K562 (cell line): ENCODE measurements at regions not wholly inside any gene's neighbourhood (a gene's known extent, or its start where the extent isn't known, plus 50 kb on each side); places are given as distances from the start of the nearest gene placed in this dataset.

ENCODE experiments used
- ATAC-seq: fragments of 200-7000 bp; cut with Tn5 transposase; 3 replicates; pipeline ENCODE4 v1.9.1; 2020; ENCODE audit warnings: moderate library complexity
- BruUV-seq: library from RNA; stranded (reverse); fragments of 400-500 nt; replicated peaks from 2 replicates; lab custom pipeline; 2021; lab: Mats Ljungman, UMichigan
- CTCF ChIA-PET: fragments of 300-600 bp; formaldehyde crosslinking; extraction: SDS; loops from one replicate; lab custom pipeline; 2021; ENCODE audit warnings: low intra/inter-chr PET ratio; lab: Yijun Ruan, JAX
- POLR2A ChIA-PET: fragments of 300-600, 350-650 bp; sonication (Branson Sonifier 250); formaldehyde crosslinking; extraction: SDS; loops from one replicate; lab custom pipeline; 2021; ENCODE audit warnings: antibody characterized with exemption, inconsistent platforms; lab: Yijun Ruan, JAX
- DNase-seq, 4 experiments: peaks; one replicate each; pipeline versions ENCODE4 v3.0.0 to v3.0.0-alpha.2; 2011 to 2018; ENCODE audit warnings: low spot score in 3 of 4, mixed read lengths in 3 of 4; ENCODE audit errors: extremely low read depth in 1 of 4
- FAIRE-seq: peaks from 2 replicates; lab custom pipeline; 2011; peaks lifted over from hg19 to GRCh38; lab: Jason Lieb, UNC
- H2AFZ ChIP-seq: 2 replicates; pipeline ENCODE4 v1.6.0; 2011; ENCODE audit warnings: low read depth, low read length, control low read depth, inconsistent platforms
- H3K27ac ChIP-seq: fragments of 200-600 bp; 3 replicates; pipeline ENCODE4 v1.8.0; 2011; ENCODE audit warnings: low read depth, mild to moderate bottlenecking, control low read depth, inconsistent platforms, low read length, moderate library complexity, mixed read lengths; ENCODE audit errors: extremely low read depth
- H3K27me3 ChIP-seq, 2 experiments: fragments of 300-600 bp in 1 of 2; 2 replicates in 1 of 2; 3 replicates in 1 of 2; pipeline versions ENCODE4 v1.6.0 to v1.8.0; 2011; ENCODE audit warnings: inconsistent platforms in 2 of 2, low read length in 2 of 2, mild to moderate bottlenecking in 1 of 2, mixed read lengths in 1 of 2, moderate library complexity in 1 of 2; ENCODE audit not compliant: control insufficient read depth in 2 of 2, insufficient read depth in 2 of 2
- H3K36me3 ChIP-seq: fragments of 300-600 bp; 3 replicates; pipeline ENCODE4 v1.8.0; 2011; ENCODE audit warnings: mild to moderate bottlenecking, low read length, inconsistent platforms; ENCODE audit not compliant: control insufficient read depth, insufficient read depth
- H3K4me1 ChIP-seq, 2 experiments: fragments of 200-600 bp in 1 of 2; replicated peaks in 1 of 2; 2 replicates in 1 of 2; 3 replicates in 1 of 2; pipeline versions ENCODE4 v1.5.1 to v1.8.0; 2011; ENCODE audit warnings: inconsistent platforms in 2 of 2, low read length in 2 of 2, mild to moderate bottlenecking in 1 of 2, mixed read lengths in 1 of 2, moderate library complexity in 1 of 2; ENCODE audit not compliant: control insufficient read depth in 2 of 2, insufficient read depth in 2 of 2
- H3K4me2 ChIP-seq: 2 replicates; pipeline ENCODE4 v1.6.1; 2011; ENCODE audit warnings: low read length, control low read depth, inconsistent platforms, mixed read lengths; ENCODE audit not compliant: insufficient read depth
- H3K4me3 ChIP-seq: fragments of 200-600 bp; sonication (generic), shearing (Covaris generic); 2 replicates; pipeline ENCODE4 v1.5.1; 2016; ENCODE audit warnings: control low read depth, inconsistent platforms
- H3K79me2 ChIP-seq: fragments of 200-600 bp; 3 replicates; pipeline ENCODE4 v1.8.0; 2011; ENCODE audit warnings: low read length, inconsistent platforms; ENCODE audit not compliant: control insufficient read depth, insufficient read depth
- H3K9ac ChIP-seq, 2 experiments: 2 replicates each; pipeline versions ENCODE4 v1.6.0 to v1.6.1; 2011; ENCODE audit warnings: low read depth in 2 of 2, low read length in 2 of 2, control low read depth in 1 of 2, inconsistent platforms in 1 of 2, mild to moderate bottlenecking in 1 of 2, mixed read lengths in 1 of 2; ENCODE audit not compliant: insufficient read depth in 1 of 2
- H3K9me1 ChIP-seq: one replicate; pipeline ENCODE4 v1.6.0; 2011; ENCODE audit warnings: inconsistent platforms, mild to moderate bottlenecking, low read length, moderate library complexity; ENCODE audit not compliant: control insufficient read depth, insufficient read depth
- H3K9me3 ChIP-seq: replicated peaks from 2 replicates; pipeline ENCODE4 v1.5.1; 2011; ENCODE audit warnings: low read depth, low read length, inconsistent platforms; ENCODE audit not compliant: control insufficient read depth, insufficient read depth
- H4K20me1 ChIP-seq: replicated peaks from 2 replicates; pipeline ENCODE4 v1.6.1; 2011; ENCODE audit warnings: low read length, inconsistent platforms, mixed read lengths; ENCODE audit not compliant: control insufficient read depth, insufficient read depth
- ATF1 ChIP-seq, 2 experiments: fragments of 450-650 bp in 1 of 2; IDR thresholded peaks; 2 replicates each; pipeline ENCODE4 v1.6.1; 2016; ENCODE audit warnings: missing compliant biosample characterization in 1 of 2, missing genetic modification characterization in 1 of 2
- CXXC5 ChIP-seq: fragments of 250-450 bp; sonication (Bioruptor Pico); IDR thresholded peaks from 2 replicates; pipeline ENCODE4 v1.8.0; 2022; ENCODE audit warnings: inconsistent platforms, mild to moderate bottlenecking, moderate library complexity
- NR4A1 ChIP-seq, 2 experiments: fragments of 250-450 bp in 1 of 2; fragments of 450-650 bp in 1 of 2; sonication (Bioruptor Pico) in 1 of 2; IDR thresholded peaks; 2 replicates each; pipeline versions ENCODE4 v1.4.0 to v1.6.1; 2016 to 2020; ENCODE audit warnings: mild to moderate bottlenecking in 2 of 2, missing compliant biosample characterization in 1 of 2, missing genetic modification characterization in 1 of 2, moderate library complexity in 1 of 2
- PTTG1 ChIP-seq: fragments of 450-650 bp; IDR thresholded peaks from 2 replicates; pipeline ENCODE4 v1.6.1; 2016; ENCODE audit warnings: low read depth, mild to moderate bottlenecking, missing genetic modification characterization, missing compliant biosample characterization
- ZFP30 ChIP-seq: fragments of 250-450 bp; sonication (Bioruptor Pico); IDR thresholded peaks from 2 replicates; pipeline ENCODE4 v1.8.0; 2022; ENCODE audit warnings: moderate library complexity, mild to moderate bottlenecking, inconsistent platforms, borderline replicate concordance
- ZNF23 ChIP-seq: fragments of 250-450 bp; sonication (Bioruptor Pico); IDR thresholded peaks from 2 replicates; pipeline ENCODE4 v1.4.0; 2020; ENCODE audit warnings: mild to moderate bottlenecking
- WGBS: fragments of 100-300 bp; shearing (Covaris generic); methylation state at CpG from one replicate; pipeline ENCODE4 v1.1.6; 2016; ENCODE audit warnings: low coverage, mixed read lengths; ENCODE audit not compliant: insufficient coverage; ENCODE audit errors: missing lambda C conversion rate; 5-methylcytosine and 5-hydroxymethylcytosine counted together
- in situ Hi-C: fragments of 300-500 bp; cut with MboI; formaldehyde crosslinking; loops from 4 replicates; pipeline ENCODE4 v1.15.0; 2018; ENCODE audit warnings: inconsistent platforms, mixed read lengths
- intact Hi-C: fragments of 100-400 bp; cut with micrococcal nuclease; formaldehyde crosslinking; loops from 2 replicates; pipeline ENCODE4 v1.14.2; 2022
- TF ChIP-seq, protein P1 (sequence below), 2 experiments: fragments of 450-650 bp; IDR thresholded peaks; 2 replicates each; pipeline ENCODE4 v1.6.1; 2018; ENCODE audit warnings: mild to moderate bottlenecking in 2 of 2, low read depth in 1 of 2; ENCODE audit not compliant: partially characterized antibody in 2 of 2

- 4% methylated on average over 4 of the region's 4 CpGs for WGBS
- Histone ChIP-seq H3K4me3 (no peak overlapping the region), H3K9me1 (no peaks in the 10 kb centered on the region), H3K27ac (no peak overlapping the region), H3K4me2 (no peak overlapping the region), H3K36me3 (no peaks in the 10 kb centered on the region), H4K20me1 (no peaks in the 10 kb centered on the region), H3K9ac (no peak overlapping the region), H2AFZ (no peak overlapping the region), H3K79me2 (no peaks in the 10 kb centered on the region), H3K4me1 (no peaks in the 10 kb centered on the region), H3K9me3 (no peaks in the 10 kb centered on the region), H3K27me3 (no peaks in the 10 kb centered on the region)
- intact Hi-C loops (no loop called here), in situ Hi-C loops (no loop called here)
- ChIA-PET CTCF (no interaction called here), POLR2A (no interaction called here)
- ATAC-seq (no peak), DNase-seq (no peak), FAIRE-seq (no peak)
- no TSS peak for BruUV-seq
- TF ChIP-seq ATF1 (CRISPR knock-in tag; IDR thresholded peaks at IDR 0.05) (no peak), ATF1 (tag; IDR thresholded peaks at IDR 0.05) (no peak), ZFP30 (CRISPR knock-in tag) (no peak), ZNF23 (CRISPR knock-in tag) (no peak), NR4A1 (CRISPR knock-in tag; IDR thresholded peaks at IDR 0.05) (no peak), NR4A1 (tag; IDR thresholded peaks at IDR 0.05) (no peak), PTTG1 (tag) (no peak), CXXC5 (no peak)
- TF ChIP-seq, protein P1, sequence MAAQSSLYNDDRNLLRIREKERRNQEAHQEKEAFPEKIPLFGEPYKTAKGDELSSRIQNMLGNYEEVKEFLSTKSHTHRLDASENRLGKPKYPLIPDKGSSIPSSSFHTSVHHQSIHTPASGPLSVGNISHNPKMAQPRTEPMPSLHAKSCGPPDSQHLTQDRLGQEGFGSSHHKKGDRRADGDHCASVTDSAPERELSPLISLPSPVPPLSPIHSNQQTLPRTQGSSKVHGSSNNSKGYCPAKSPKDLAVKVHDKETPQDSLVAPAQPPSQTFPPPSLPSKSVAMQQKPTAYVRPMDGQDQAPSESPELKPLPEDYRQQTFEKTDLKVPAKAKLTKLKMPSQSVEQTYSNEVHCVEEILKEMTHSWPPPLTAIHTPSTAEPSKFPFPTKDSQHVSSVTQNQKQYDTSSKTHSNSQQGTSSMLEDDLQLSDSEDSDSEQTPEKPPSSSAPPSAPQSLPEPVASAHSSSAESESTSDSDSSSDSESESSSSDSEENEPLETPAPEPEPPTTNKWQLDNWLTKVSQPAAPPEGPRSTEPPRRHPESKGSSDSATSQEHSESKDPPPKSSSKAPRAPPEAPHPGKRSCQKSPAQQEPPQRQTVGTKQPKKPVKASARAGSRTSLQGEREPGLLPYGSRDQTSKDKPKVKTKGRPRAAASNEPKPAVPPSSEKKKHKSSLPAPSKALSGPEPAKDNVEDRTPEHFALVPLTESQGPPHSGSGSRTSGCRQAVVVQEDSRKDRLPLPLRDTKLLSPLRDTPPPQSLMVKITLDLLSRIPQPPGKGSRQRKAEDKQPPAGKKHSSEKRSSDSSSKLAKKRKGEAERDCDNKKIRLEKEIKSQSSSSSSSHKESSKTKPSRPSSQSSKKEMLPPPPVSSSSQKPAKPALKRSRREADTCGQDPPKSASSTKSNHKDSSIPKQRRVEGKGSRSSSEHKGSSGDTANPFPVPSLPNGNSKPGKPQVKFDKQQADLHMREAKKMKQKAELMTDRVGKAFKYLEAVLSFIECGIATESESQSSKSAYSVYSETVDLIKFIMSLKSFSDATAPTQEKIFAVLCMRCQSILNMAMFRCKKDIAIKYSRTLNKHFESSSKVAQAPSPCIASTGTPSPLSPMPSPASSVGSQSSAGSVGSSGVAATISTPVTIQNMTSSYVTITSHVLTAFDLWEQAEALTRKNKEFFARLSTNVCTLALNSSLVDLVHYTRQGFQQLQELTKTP (IDR thresholded peaks at IDR 0.05; ENCODE audit: low read depth in 1 of 2, partially characterized antibody in 2 of 2): no peak
Measured at GRCh38 chr2:57105694-57106093, 921.9 kb downstream of the CCDC85A start.
